ENCODE measurements at regions not wholly inside any gene's neighbourhood (a gene's known extent, or its start where the extent isn't known, plus 50 kb on each side); places are given as distances from the start of the nearest gene placed in this dataset.
"Not testable (repeated sequence)": the region's sequence is repeated elsewhere in the genome, so short reads cannot be mapped to it uniquely, and the experiment has no call there.

DNA sequence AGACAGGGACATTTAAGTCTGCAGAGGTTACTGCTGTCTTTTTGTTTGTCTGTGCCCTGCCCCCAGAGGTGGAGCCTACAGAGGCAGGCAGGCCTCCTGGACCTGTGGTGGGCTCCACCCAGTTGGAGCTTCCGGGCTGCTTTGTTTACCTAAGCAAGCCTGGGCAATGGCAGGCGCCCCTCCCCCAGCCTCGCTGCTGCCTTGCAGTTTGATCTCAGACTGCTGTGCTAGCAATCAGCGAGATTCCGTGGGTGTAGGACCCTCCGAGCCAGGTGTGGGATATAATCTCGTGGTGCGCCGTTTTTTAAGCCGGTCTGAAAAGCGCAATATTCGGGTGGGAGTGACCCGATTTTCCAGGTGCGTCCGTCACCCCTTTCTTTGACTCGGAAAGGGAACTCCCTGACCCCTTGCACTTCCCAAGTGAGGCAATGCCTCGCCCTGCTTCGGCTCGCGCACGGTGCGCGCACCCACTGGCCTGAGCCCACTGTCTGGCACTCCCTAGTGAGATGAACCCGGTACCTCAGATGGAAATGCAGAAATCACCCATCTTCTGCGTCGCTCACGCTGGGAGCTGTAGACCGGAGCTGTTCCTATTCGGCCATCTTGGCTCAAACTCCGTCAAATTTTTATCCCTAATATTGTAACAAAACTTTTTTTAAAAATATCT, 101.2 kb upstream of the CPHXL start:
- H3K79me2 ChIP-seq (ENCODE audit: insufficient read depth, low read length); FAIRE-seq; in situ Hi-C loops (cut with HindIII; ENCODE audit: extremely low pct_ligation_motif_present, low pct_unique_long_range_greater_than_20kb); BruUV-seq (replicated peaks); H3K9me3 ChIP-seq (ENCODE audit: low read length); H3K27ac ChIP-seq (ENCODE audit: extremely low read length, insufficient read depth, low read length); H3K27me3 ChIP-seq (ENCODE audit: control insufficient read depth in 1 of 2, insufficient read depth in 2 of 2, low read length in 2 of 2); H3K9ac ChIP-seq (ENCODE audit: insufficient read depth, low read depth, low read length); H2AFZ ChIP-seq (ENCODE audit: low read length); H3K4me1 ChIP-seq (ENCODE audit: insufficient read depth, low read length); ATAC-seq; CTCF ChIA-PET (ENCODE audit: low intra/inter-chr PET ratio, low total read pairs); H3K4me3 ChIP-seq (replicated peaks in 1 of 3; ENCODE audit: insufficient read depth in 1 of 3, low read depth in 2 of 3, low read length in 3 of 3); H4K20me1 ChIP-seq (ENCODE audit: insufficient read depth, low read length); POLR2A ChIA-PET; DNase-seq (ENCODE audit: low spot score); H3K4me2 ChIP-seq (ENCODE audit: low read depth, low read length); intact Hi-C loops (cut with micrococcal nuclease; ENCODE audit: unreplicated experiment); H3K36me3 ChIP-seq (replicated peaks in 1 of 2; ENCODE audit: control insufficient read depth in 1 of 2, insufficient read depth in 2 of 2, low read length in 2 of 2): not testable (repeated sequence)
- TF ChIP-seq ELF1 (CRISPR knock-in tag; IDR thresholded peaks at IDR 0.05): peak; percentile 55; the same call in 1 of the 2 replicates
- peak; percentile 46; the same call in 1 of the 2 replicates for TF ChIP-seq SP5 (CRISPR knock-in tag; IDR thresholded peaks at IDR 0.05; ENCODE audit: borderline replicate concordance, low read depth)
- TF ChIP-seq, protein P1, sequence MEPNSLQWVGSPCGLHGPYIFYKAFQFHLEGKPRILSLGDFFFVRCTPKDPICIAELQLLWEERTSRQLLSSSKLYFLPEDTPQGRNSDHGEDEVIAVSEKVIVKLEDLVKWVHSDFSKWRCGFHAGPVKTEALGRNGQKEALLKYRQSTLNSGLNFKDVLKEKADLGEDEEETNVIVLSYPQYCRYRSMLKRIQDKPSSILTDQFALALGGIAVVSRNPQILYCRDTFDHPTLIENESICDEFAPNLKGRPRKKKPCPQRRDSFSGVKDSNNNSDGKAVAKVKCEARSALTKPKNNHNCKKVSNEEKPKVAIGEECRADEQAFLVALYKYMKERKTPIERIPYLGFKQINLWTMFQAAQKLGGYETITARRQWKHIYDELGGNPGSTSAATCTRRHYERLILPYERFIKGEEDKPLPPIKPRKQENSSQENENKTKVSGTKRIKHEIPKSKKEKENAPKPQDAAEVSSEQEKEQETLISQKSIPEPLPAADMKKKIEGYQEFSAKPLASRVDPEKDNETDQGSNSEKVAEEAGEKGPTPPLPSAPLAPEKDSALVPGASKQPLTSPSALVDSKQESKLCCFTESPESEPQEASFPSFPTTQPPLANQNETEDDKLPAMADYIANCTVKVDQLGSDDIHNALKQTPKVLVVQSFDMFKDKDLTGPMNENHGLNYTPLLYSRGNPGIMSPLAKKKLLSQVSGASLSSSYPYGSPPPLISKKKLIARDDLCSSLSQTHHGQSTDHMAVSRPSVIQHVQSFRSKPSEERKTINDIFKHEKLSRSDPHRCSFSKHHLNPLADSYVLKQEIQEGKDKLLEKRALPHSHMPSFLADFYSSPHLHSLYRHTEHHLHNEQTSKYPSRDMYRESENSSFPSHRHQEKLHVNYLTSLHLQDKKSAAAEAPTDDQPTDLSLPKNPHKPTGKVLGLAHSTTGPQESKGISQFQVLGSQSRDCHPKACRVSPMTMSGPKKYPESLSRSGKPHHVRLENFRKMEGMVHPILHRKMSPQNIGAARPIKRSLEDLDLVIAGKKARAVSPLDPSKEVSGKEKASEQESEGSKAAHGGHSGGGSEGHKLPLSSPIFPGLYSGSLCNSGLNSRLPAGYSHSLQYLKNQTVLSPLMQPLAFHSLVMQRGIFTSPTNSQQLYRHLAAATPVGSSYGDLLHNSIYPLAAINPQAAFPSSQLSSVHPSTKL (CRISPR knock-in tag; IDR thresholded peaks at IDR 0.05): peak; percentile 44
- peak; percentile 25; the same call in 1 of the 2 replicates for TF ChIP-seq FOXA1 (IDR thresholded peaks at IDR 0.05)
- TF ChIP-seq FOXA1 (CRISPR knock-in tag; IDR thresholded peaks at IDR 0.05): peak; percentile 82
- peak; percentile 65 for TF ChIP-seq GABPB1 (CRISPR knock-in tag; IDR thresholded peaks at IDR 0.05)
- TF ChIP-seq, protein P2, sequence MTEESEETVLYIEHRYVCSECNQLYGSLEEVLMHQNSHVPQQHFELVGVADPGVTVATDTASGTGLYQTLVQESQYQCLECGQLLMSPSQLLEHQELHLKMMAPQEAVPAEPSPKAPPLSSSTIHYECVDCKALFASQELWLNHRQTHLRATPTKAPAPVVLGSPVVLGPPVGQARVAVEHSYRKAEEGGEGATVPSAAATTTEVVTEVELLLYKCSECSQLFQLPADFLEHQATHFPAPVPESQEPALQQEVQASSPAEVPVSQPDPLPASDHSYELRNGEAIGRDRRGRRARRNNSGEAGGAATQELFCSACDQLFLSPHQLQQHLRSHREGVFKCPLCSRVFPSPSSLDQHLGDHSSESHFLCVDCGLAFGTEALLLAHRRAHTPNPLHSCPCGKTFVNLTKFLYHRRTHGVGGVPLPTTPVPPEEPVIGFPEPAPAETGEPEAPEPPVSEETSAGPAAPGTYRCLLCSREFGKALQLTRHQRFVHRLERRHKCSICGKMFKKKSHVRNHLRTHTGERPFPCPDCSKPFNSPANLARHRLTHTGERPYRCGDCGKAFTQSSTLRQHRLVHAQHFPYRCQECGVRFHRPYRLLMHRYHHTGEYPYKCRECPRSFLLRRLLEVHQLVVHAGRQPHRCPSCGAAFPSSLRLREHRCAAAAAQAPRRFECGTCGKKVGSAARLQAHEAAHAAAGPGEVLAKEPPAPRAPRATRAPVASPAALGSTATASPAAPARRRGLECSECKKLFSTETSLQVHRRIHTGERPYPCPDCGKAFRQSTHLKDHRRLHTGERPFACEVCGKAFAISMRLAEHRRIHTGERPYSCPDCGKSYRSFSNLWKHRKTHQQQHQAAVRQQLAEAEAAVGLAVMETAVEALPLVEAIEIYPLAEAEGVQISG (CRISPR knock-in tag; IDR thresholded peaks at IDR 0.05): 0 out of 2 replicates have a peak, but pooled peaks have one; percentile 20
- TF ChIP-seq ZMYM4 (CRISPR knock-in tag; IDR thresholded peaks at IDR 0.05): 0 out of 2 replicates have a peak, but pooled peaks have one; percentile 29
- TF ChIP-seq, protein P3, sequence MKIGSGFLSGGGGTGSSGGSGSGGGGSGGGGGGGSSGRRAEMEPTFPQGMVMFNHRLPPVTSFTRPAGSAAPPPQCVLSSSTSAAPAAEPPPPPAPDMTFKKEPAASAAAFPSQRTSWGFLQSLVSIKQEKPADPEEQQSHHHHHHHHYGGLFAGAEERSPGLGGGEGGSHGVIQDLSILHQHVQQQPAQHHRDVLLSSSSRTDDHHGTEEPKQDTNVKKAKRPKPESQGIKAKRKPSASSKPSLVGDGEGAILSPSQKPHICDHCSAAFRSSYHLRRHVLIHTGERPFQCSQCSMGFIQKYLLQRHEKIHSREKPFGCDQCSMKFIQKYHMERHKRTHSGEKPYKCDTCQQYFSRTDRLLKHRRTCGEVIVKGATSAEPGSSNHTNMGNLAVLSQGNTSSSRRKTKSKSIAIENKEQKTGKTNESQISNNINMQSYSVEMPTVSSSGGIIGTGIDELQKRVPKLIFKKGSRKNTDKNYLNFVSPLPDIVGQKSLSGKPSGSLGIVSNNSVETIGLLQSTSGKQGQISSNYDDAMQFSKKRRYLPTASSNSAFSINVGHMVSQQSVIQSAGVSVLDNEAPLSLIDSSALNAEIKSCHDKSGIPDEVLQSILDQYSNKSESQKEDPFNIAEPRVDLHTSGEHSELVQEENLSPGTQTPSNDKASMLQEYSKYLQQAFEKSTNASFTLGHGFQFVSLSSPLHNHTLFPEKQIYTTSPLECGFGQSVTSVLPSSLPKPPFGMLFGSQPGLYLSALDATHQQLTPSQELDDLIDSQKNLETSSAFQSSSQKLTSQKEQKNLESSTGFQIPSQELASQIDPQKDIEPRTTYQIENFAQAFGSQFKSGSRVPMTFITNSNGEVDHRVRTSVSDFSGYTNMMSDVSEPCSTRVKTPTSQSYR (CRISPR knock-in tag; IDR thresholded peaks at IDR 0.05; ENCODE audit: borderline replicate concordance): peak; percentile 87
- TF ChIP-seq ETV5 (CRISPR knock-in tag; IDR thresholded peaks at IDR 0.05; ENCODE audit: borderline replicate concordance): peak; percentile 68; the same call in 1 of the 2 replicates
- TF ChIP-seq FOXA3 (CRISPR knock-in tag; IDR thresholded peaks at IDR 0.05): peak; percentile 72
- peak; percentile 29; the same call in 1 of the 2 replicates for TF ChIP-seq SALL1 (CRISPR knock-in tag; IDR thresholded peaks at IDR 0.05)
- WGBS (ENCODE audit: low lambda C conversion rate): 65% methylated on average over 9 of the region's 30 CpGs

Data from HepG2 (cell line).